ENCODE measurements at regions not wholly inside any gene's neighbourhood (a gene's known extent, or its start where the extent isn't known, plus 50 kb on each side); places are given as distances from the start of the nearest gene placed in this dataset.
"Not testable (repeated sequence)": the region's sequence is repeated elsewhere in the genome, so short reads cannot be mapped to it uniquely, and the experiment has no call there.

DNA sequence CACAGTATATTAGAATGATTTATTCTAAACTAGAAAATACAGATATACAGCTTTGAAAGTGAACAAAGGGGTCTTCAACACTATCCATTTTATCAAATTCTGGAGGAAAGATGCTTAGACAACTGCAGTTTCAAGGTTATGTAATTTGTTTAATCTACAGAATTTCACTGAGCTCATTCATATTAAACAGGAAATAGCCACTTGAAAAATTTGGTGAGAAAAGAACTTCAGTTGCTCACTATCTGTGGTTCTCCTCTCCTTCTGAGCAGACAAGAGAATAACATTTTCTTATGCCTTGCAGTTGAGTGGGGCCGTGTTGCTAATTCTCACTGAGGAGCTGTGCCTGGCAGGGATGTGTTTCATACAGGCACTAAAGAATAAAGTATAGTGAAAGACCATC lies 1428.2 kb downstream of the CDH12 start:
- Histone ChIP-seq H3K9ac (ENCODE audit: low read depth, low read length) (no peak overlapping the region), H3K4me1 (ENCODE audit: control insufficient read depth, insufficient read depth, low read length) (no peaks in the 10 kb centered on the region), H3K9me3 (replicated peaks; ENCODE audit: low read length) (no peaks in the 10 kb centered on the region), H3K27me3 (ENCODE audit: control insufficient read depth, insufficient read depth, low read length) (no peaks in the 10 kb centered on the region), H3K36me3 (ENCODE audit: insufficient read depth, low read length) (no peaks in the 10 kb centered on the region), H3K4me2 (ENCODE audit: low read length) (no peak overlapping the region), H3K4me3 (ENCODE audit: low read length) (no peak overlapping the region)

DNA sequence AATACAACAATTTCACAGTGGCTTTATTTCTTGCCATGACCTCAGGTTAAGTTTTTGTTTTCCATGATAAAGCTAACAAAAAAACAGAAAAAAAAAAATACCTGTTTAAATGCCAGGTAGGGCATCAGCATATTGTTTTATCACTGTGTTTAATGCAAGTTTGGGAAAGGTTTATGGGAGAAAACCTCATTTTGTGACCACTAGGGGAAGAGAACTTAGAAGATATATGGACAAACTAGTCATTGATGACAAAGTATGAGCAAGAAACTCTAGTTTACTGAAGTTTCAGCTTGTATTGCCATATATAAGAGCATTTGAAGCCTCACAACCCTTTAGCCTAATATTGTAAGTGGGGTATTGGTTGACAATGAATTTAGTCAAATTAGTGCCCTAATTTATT lies 1431.4 kb upstream of the CDH18 start:
- Histone ChIP-seq H3K4me3 (ENCODE audit: low read length) (no peak overlapping the region), H3K9me3 (replicated peaks; ENCODE audit: low read length) (no peaks in the 10 kb centered on the region), H3K9ac (ENCODE audit: low read depth, low read length) (no peak overlapping the region), H3K4me1 (ENCODE audit: control insufficient read depth, insufficient read depth, low read length) (no peaks in the 10 kb centered on the region), H3K4me2 (ENCODE audit: low read length) (no peak overlapping the region), H3K27me3 (ENCODE audit: control insufficient read depth, insufficient read depth, low read length) (no peaks in the 10 kb centered on the region), H3K36me3 (ENCODE audit: insufficient read depth, low read length) (no peaks in the 10 kb centered on the region)

DNA sequence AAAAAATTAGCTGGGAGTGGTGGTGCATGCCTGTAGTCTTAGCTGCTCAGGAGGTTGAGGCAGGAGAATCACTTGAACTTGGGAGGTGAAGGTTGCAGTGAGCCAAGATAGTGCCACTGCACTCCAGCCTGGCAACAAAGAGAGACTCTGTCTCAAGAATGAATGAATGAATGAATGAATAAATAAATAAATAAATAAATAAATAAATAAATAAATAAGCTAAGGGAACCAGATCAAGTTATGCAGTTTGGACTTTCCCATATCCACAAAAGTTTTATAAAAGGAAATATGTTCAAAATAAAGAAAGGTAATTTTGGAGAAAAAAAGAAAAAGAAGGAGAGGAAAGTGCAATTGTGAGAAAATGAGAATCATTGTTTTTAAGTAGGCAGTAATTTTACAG lies 1414.1 kb upstream of the CDH18 start:
- not testable (repeated sequence) for H3K27me3 ChIP-seq (ENCODE audit: control insufficient read depth, insufficient read depth, low read length); H3K4me2 ChIP-seq (ENCODE audit: low read length)

DNA sequence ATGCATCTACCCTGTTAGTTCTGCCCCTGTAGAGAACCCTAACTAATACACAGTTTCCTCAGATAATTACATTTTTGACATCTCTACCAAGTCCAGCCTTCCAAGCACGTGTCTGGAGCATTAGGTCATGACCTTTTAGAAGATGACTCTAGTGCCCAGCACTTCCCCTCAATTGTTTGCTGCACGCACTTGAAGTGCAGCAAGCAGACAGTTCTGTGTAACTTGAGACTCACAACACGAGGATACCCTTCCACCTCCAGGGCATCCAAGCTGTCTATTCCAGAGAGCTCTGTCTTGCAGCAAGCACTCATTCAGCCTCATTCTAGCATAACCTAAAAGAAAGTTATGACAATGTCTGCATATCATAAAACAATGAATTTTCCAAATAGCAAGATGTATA lies 1410.5 kb upstream of the CDH18 start:
- no peak overlapping the region for H3K9ac ChIP-seq (ENCODE audit: low read depth, low read length)
- no peaks in the 10 kb centered on the region for H3K27me3 ChIP-seq (ENCODE audit: control insufficient read depth, insufficient read depth, low read length)
- no peak overlapping the region for H3K4me2 ChIP-seq (ENCODE audit: low read length)
- H3K4me1 ChIP-seq (ENCODE audit: control insufficient read depth, insufficient read depth, low read length), result no peaks in the 10 kb centered on the region
- H3K36me3 ChIP-seq (ENCODE audit: insufficient read depth, low read length), result no peaks in the 10 kb centered on the region
- H3K4me3 ChIP-seq (ENCODE audit: low read length), result no peak overlapping the region
- H3K9me3 ChIP-seq (replicated peaks; ENCODE audit: low read length), result no peaks in the 10 kb centered on the region

More for the DNA sequence above, 1414.1 kb upstream of the CDH18 start:
- not testable (repeated sequence) for H3K4me1 ChIP-seq (ENCODE audit: control insufficient read depth, insufficient read depth, low read length); H3K4me3 ChIP-seq (ENCODE audit: low read length); H3K9ac ChIP-seq (ENCODE audit: low read depth, low read length); H3K36me3 ChIP-seq (ENCODE audit: insufficient read depth, low read length); H3K9me3 ChIP-seq (replicated peaks; ENCODE audit: low read length)

DNA sequence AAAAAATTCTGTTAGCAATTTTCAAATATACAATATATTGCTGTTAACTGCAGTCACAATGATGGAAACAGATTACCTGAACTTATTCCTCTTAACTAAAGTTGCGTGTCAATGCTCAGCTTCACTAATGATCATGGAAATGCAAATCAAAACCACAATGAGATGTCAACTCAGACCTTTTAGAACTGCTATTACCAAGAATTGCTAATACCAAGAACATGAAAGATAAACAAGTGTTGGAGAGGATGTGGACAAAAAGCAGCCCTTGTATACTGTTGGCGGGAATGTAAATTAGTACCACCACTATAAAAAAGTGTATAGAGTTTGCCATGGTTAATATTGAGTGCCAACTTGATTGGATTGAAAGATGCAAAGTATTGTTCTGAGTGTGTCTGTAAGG lies 1409.7 kb upstream of the CDH18 start:
- Histone ChIP-seq H3K36me3 (ENCODE audit: insufficient read depth, low read length) (no peaks in the 10 kb centered on the region), H3K4me3 (ENCODE audit: low read length) (no peak overlapping the region), H3K9ac (ENCODE audit: low read depth, low read length) (no peak overlapping the region), H3K9me3 (replicated peaks; ENCODE audit: low read length) (no peaks in the 10 kb centered on the region), H3K4me2 (ENCODE audit: low read length) (no peak overlapping the region), H3K27me3 (ENCODE audit: control insufficient read depth, insufficient read depth, low read length) (no peaks in the 10 kb centered on the region), H3K4me1 (ENCODE audit: control insufficient read depth, insufficient read depth, low read length) (no peaks in the 10 kb centered on the region)

DNA sequence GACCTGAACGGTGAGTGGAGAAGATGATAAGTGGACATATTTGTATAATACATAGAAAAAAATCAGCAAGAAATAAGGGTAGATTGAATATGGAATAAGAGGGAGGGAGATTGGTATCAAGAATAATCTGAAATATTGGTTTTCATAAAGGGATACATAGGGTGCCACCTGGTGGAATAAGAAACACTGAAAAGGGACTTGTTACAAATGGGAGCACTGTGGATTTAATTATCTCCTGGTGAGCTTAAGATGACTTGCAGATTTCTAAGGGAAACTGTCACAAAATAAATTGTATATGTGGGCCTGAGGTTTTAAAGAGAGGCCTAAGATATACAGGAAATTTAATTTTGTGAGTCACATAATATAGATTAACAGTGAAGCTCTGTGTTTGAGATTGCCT lies 1403.5 kb upstream of the CDH18 start:
- Histone ChIP-seq H3K36me3 (ENCODE audit: insufficient read depth, low read length) (no peaks in the 10 kb centered on the region), H3K27me3 (ENCODE audit: control insufficient read depth, insufficient read depth, low read length) (no peaks in the 10 kb centered on the region)

DNA sequence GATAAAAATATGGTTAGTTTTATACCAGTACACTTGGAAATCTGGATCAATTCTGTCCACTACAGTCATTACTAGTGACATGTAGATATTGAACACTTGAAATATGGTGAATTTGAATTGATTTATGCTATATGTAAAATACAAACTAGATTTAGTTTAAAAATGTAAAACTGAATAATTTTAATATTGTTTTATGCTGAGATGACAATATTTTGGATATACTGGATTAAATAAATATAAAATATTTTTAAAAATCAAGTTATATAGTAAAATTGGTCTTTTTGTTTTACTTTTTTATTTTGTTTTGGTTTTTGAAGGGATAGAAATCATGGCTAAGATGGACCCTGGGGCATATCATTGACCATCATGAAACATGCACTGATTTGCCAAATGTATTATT lies 1372.8 kb upstream of the CDH18 start:
- H3K9ac ChIP-seq (ENCODE audit: low read depth, low read length); H3K27me3 ChIP-seq (ENCODE audit: control insufficient read depth, insufficient read depth, low read length); H3K36me3 ChIP-seq (ENCODE audit: insufficient read depth, low read length): not testable (repeated sequence)

More for the DNA sequence above, 1403.5 kb upstream of the CDH18 start:
- no peaks in the 10 kb centered on the region for H3K9me3 ChIP-seq (replicated peaks; ENCODE audit: low read length)
- no peak overlapping the region for H3K4me2 ChIP-seq (ENCODE audit: low read length)
- no peak overlapping the region for H3K4me3 ChIP-seq (ENCODE audit: low read length)
- no peak overlapping the region for H3K9ac ChIP-seq (ENCODE audit: low read depth, low read length)
- H3K4me1 ChIP-seq (ENCODE audit: control insufficient read depth, insufficient read depth, low read length), result no peaks in the 10 kb centered on the region

DNA sequence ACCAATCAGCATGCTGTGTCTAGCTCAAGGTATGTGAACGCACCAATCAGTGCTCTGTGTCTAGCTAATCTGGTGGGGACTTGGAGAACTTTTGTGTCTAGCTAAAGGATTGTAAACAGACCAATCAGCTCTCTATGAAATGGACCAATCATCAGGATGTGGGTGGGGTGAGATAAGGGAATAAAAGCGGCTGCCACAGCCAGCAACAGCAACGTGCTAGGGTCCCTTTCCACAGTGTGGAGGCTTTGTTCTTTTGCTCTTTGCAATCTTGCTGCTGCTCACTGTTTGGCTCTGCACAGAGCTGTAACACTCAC lies 1353.9 kb upstream of the CDH18 start:
- not testable (repeated sequence) for H3K36me3 ChIP-seq (ENCODE audit: insufficient read depth, low read length); H3K4me3 ChIP-seq (ENCODE audit: low read length); H3K27me3 ChIP-seq (ENCODE audit: control insufficient read depth, insufficient read depth, low read length); H3K4me1 ChIP-seq (ENCODE audit: control insufficient read depth, insufficient read depth, low read length); H3K9ac ChIP-seq (ENCODE audit: low read depth, low read length); H3K4me2 ChIP-seq (ENCODE audit: low read length); H3K9me3 ChIP-seq (replicated peaks; ENCODE audit: low read length)

More for the DNA sequence above, 1372.8 kb upstream of the CDH18 start:
- not testable (repeated sequence) for H3K4me1 ChIP-seq (ENCODE audit: control insufficient read depth, insufficient read depth, low read length); H3K9me3 ChIP-seq (replicated peaks; ENCODE audit: low read length); H3K4me3 ChIP-seq (ENCODE audit: low read length); H3K4me2 ChIP-seq (ENCODE audit: low read length)

DNA sequence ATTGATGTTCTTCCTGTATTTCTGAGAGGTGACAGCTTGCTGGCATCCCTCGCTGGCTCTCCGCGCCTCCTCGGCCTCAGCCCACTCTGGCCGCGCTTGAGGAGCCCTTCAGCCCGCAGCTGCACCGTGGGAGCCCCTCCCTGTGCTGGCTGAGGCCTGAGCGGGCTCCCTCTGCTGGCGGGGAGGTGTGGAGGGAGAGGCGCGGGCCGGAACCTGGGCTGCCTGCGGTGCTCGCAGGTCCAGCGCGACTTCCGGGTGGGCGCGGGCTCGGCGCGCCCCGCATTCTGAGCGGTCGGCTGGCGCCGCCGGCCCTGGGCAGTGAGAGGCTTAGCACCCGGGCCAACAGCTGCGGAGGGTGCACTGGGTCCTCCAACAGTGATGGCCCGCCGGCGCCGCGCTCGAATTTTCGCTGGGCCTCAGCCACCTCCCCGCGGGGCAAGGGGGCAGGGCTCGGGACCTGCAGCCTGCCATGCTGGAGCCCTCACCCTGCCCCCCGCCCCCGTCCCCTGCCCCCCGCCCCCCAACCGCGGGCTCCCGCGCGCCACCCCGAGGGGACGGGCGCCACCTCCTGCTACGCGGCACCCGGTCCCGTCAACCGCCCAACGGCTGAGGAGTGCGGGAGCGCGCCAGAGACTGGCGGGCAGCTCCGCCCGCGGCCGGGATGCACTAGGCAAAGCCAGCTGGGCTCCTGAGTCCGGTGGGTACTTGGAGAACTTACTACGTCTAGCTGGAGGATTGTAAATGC lies 1353.4 kb upstream of the CDH18 start:
- H3K4me2 ChIP-seq (ENCODE audit: low read length); H3K9me3 ChIP-seq (replicated peaks; ENCODE audit: low read length); H3K27me3 ChIP-seq (ENCODE audit: control insufficient read depth, insufficient read depth, low read length); H3K9ac ChIP-seq (ENCODE audit: low read depth, low read length); H3K4me1 ChIP-seq (ENCODE audit: control insufficient read depth, insufficient read depth, low read length); H3K36me3 ChIP-seq (ENCODE audit: insufficient read depth, low read length); H3K4me3 ChIP-seq (ENCODE audit: low read length): not testable (repeated sequence)

DNA sequence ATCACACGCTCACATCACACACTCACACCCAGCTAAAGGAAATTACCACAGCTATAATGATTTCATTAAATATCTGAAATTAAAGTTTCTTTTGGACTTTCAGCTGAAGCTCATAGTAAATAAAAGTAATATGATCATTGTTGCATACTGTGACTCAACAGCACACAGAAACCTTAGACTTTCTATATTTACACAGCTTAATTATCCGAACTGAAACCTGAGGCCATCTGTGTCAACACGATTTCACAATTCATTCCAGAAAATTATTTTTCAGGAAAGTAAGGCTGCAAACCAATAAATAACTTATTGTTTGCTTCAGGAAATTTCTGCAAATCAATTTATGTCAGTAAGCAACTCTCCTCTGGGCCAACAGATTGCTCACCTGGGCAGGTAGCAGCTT lies 1352.2 kb upstream of the CDH18 start:
- not testable (repeated sequence) for H3K4me1 ChIP-seq (ENCODE audit: control insufficient read depth, insufficient read depth, low read length); H3K27me3 ChIP-seq (ENCODE audit: control insufficient read depth, insufficient read depth, low read length); H3K36me3 ChIP-seq (ENCODE audit: insufficient read depth, low read length); H3K4me3 ChIP-seq (ENCODE audit: low read length); H3K9ac ChIP-seq (ENCODE audit: low read depth, low read length); H3K9me3 ChIP-seq (replicated peaks; ENCODE audit: low read length); H3K4me2 ChIP-seq (ENCODE audit: low read length)

DNA sequence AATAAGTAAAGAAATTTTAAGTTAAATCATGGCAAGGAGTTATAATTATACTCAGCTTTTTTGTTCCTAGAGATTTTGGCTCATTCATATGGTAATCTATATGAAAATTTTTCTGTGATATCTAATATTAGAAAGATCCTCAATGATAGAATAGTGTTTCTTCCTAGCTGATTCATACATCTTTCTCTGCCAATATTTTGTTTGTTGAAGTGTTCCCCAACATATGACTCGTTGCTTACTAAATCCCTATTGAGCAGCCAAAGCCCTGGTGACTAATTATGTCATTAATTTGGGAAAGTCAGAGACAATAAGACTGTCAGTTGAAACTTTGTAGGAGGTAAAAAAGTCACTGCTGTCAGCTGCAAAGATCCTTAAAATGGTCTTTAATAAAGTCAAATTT lies 1348.5 kb upstream of the CDH18 start:
- H3K4me2 ChIP-seq (ENCODE audit: low read length); H3K36me3 ChIP-seq (ENCODE audit: insufficient read depth, low read length); H3K9me3 ChIP-seq (replicated peaks; ENCODE audit: low read length); H3K4me1 ChIP-seq (ENCODE audit: control insufficient read depth, insufficient read depth, low read length); H3K9ac ChIP-seq (ENCODE audit: low read depth, low read length); H3K27me3 ChIP-seq (ENCODE audit: control insufficient read depth, insufficient read depth, low read length); H3K4me3 ChIP-seq (ENCODE audit: low read length): not testable (repeated sequence)

DNA sequence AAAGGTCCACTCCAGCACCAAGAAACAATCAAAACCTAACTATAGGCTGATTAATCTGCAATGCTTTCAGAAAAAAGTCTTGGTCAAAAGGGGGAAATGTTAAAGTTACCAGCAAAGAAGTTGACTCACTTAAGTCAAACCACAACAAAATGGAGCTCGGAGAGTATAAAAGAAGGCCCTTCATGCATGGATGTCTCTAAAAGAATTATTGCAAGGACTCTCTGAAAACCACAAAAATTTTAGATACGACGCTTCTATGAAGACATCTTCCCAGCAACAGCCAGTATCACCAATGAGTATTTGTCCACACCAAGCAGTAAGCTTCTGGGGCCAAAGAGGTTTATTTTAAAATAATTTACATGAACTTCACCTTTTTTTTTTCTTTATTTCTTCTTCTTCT lies 1327.4 kb upstream of the CDH18 start:
- H3K9me3 ChIP-seq (replicated peaks; ENCODE audit: low read length); H3K9ac ChIP-seq (ENCODE audit: low read depth, low read length); H3K36me3 ChIP-seq (ENCODE audit: insufficient read depth, low read length); H3K4me3 ChIP-seq (ENCODE audit: low read length); H3K4me2 ChIP-seq (ENCODE audit: low read length); H3K4me1 ChIP-seq (ENCODE audit: control insufficient read depth, insufficient read depth, low read length); H3K27me3 ChIP-seq (ENCODE audit: control insufficient read depth, insufficient read depth, low read length): not testable (repeated sequence)
